SK-N-SH (cell line): ENCODE measurements at regions not wholly inside any gene's neighbourhood (a gene's known extent, or its start where the extent isn't known, plus 50 kb on each side); places are given as distances from the start of the nearest gene placed in this dataset.

Experiments used
- CHD2 ChIP-seq: fragments of 150-350 bp; IDR thresholded peaks from 2 replicates; pipeline ENCODE4 v1.6.1; 2018; ENCODE audit warnings: low read length; ENCODE audit not compliant: partially characterized antibody
- CTCF ChIP-seq: fragments of 200-600 bp; sonication (generic); IDR thresholded peaks from 2 replicates; pipeline ENCODE4 v1.6.1; 2017; ENCODE audit warnings: antibody characterized with exemption, mild to moderate bottlenecking, moderate library complexity
- ELF1 ChIP-seq: IDR thresholded peaks from 2 replicates; pipeline ENCODE4 v1.4.0; 2012
- EZH2phosphoT487 ChIP-seq: fragments of 200-600 bp; sonication (generic); IDR thresholded peaks from 2 replicates; pipeline ENCODE4 v1.6.1; 2017; ENCODE audit warnings: low read depth, mixed run types, mild to moderate bottlenecking, antibody characterized with exemption, moderate library complexity, borderline replicate concordance
- FOSL2 ChIP-seq: IDR thresholded peaks from 2 replicates; pipeline ENCODE4 v1.4.0; 2012; ENCODE audit warnings: low read depth, mild to moderate bottlenecking, moderate library complexity, borderline replicate concordance
- GABPA ChIP-seq: IDR thresholded peaks from 2 replicates; pipeline ENCODE4 v1.4.0; 2012; ENCODE audit warnings: low read depth, mild to moderate bottlenecking
- POLR2AphosphoS5 ChIP-seq: IDR thresholded peaks from 2 replicates; pipeline ENCODE4 v1.6.1; 2012; ENCODE audit warnings: low read depth, low read length
- RAD21 ChIP-seq: IDR thresholded peaks from 2 replicates; pipeline ENCODE4 v1.6.1; 2012; ENCODE audit warnings: mild to moderate bottlenecking, low read length
- RXRA ChIP-seq: IDR thresholded peaks from 2 replicates; pipeline ENCODE4 v1.4.0; 2012; ENCODE audit warnings: low read depth, mild to moderate bottlenecking, borderline replicate concordance
- SMC3 ChIP-seq: IDR thresholded peaks from 2 replicates; pipeline ENCODE4 v1.6.1; 2012; ENCODE audit warnings: low read depth, low read length, improper control_type of control experiment
- USF2 ChIP-seq: fragments of 150-350 bp; IDR thresholded peaks from 2 replicates; pipeline ENCODE4 v1.6.1; 2017; ENCODE audit warnings: antibody characterized with exemption, low read length, low read depth, borderline replicate concordance
- YY1 ChIP-seq: IDR thresholded peaks from 2 replicates; pipeline ENCODE4 v1.4.0; 2012; ENCODE audit warnings: low read depth, mild to moderate bottlenecking

- TF ChIP-seq RAD21 (no peak), CTCF (no peak), CHD2 (no peak), SMC3 (no peak), RXRA (no peak), EZH2phosphoT487 (no peak), ELF1 (no peak), YY1 (no peak), FOSL2 (no peak), POLR2AphosphoS5 (no peak), GABPA (no peak), USF2 (no peak)
These were observed 234.4 kb upstream of the RBBP8 start for GRCh38 chr18:22698711-22699110.
